ENCODE measurements at regions not wholly inside any gene's neighbourhood (a gene's known extent, or its start where the extent isn't known, plus 50 kb on each side); places are given as distances from the start of the nearest gene placed in this dataset.

DNA sequence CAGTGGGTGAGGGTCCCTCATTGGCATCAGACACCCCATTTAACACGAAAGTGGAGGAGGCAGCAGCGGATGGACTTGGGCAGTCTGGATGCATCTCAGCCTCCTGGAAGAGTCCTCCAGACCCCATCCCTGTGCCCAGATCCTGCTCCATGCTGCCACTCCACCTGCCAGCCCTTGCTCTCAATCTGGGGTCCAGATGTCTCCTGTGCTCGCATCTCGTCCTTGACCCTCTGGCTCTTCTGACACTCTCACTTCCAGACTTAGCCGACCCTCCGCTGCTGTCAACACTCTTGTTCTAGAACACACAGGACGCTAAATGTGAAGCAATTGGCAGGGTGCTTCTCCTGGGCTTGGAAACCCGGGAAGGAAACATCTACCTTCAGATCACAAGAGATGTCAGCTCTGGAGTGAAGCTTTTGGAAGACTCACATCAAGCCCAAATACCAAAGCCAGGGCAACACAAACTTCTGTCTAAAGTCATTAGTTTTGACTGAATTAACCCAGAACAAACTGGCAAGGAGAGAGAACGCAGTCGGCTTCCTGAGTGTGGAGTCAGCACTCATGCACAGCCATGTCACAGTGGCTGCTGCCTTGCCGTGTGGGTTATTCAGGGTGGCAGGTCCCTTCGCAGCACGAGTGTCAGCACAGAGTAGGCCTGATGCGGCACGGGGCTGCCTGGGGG is 379.1 kb downstream of the TCERG1L start:
- intact Hi-C loops (cut with DNase I): no loop called here
- no peak overlapping the region for H3K4me3 ChIP-seq
- DNase-seq (ENCODE audit: low spot score): no peak
- WGBS: 84% methylated on average over 15 of the region's 15 CpGs
- H3K27ac ChIP-seq: no peak overlapping the region
- H3K4me1 ChIP-seq (replicated peaks): no peaks in the 10 kb centered on the region
- no peaks in the 10 kb centered on the region for H3K36me3 ChIP-seq
- peaks cover 2% of the 10 kb centered on the region for H3K27me3 ChIP-seq (replicated peaks; ENCODE audit: insufficient read depth)
- TF ChIP-seq POLR2AphosphoS5 (IDR thresholded peaks at IDR 0.05) (no peak), POLR2A (IDR thresholded peaks at IDR 0.05) (no peak)
- TF ChIP-seq, protein P1, sequence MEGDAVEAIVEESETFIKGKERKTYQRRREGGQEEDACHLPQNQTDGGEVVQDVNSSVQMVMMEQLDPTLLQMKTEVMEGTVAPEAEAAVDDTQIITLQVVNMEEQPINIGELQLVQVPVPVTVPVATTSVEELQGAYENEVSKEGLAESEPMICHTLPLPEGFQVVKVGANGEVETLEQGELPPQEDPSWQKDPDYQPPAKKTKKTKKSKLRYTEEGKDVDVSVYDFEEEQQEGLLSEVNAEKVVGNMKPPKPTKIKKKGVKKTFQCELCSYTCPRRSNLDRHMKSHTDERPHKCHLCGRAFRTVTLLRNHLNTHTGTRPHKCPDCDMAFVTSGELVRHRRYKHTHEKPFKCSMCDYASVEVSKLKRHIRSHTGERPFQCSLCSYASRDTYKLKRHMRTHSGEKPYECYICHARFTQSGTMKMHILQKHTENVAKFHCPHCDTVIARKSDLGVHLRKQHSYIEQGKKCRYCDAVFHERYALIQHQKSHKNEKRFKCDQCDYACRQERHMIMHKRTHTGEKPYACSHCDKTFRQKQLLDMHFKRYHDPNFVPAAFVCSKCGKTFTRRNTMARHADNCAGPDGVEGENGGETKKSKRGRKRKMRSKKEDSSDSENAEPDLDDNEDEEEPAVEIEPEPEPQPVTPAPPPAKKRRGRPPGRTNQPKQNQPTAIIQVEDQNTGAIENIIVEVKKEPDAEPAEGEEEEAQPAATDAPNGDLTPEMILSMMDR (IDR thresholded peaks at IDR 0.05): no peak
- no peaks in the 10 kb centered on the region for H3K9me3 ChIP-seq

DNA sequence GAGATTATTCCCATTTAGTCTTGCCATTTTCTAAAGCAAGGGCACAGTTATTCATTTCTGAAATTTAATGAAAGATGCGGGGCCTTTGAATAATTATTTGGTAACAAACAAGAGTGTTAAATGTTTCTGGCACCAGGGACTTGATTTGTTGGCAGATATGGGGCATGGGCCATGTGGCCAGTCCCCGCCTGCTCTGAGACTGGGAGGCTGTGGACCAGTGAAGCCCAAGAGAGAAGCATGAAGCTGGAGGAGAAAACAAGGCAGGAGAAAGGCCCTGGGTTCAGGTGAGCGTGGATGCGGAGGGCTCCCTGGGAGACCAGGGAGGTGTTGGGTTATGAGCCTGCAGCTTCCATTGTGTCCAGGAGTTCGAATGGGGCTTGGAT is 378.5 kb downstream of the TCERG1L start:
- H3K4me1 ChIP-seq (replicated peaks): no peaks in the 10 kb centered on the region
- no peak overlapping the region for H3K27ac ChIP-seq
- intact Hi-C loops (cut with DNase I): no loop called here
- TF ChIP-seq POLR2AphosphoS5 (IDR thresholded peaks at IDR 0.05) (no peak), POLR2A (IDR thresholded peaks at IDR 0.05) (no peak)
- TF ChIP-seq, protein P1 (IDR thresholded peaks at IDR 0.05): no peak
- no peaks in the 10 kb centered on the region for H3K36me3 ChIP-seq
- WGBS: 91% methylated on average over 5 of the region's 5 CpGs
- no peak overlapping the region for H3K4me3 ChIP-seq
- DNase-seq (ENCODE audit: low spot score): no peak
- H3K9me3 ChIP-seq: no peaks in the 10 kb centered on the region
- H3K27me3 ChIP-seq (replicated peaks; ENCODE audit: insufficient read depth): peaks cover 2% of the 10 kb centered on the region

DNA sequence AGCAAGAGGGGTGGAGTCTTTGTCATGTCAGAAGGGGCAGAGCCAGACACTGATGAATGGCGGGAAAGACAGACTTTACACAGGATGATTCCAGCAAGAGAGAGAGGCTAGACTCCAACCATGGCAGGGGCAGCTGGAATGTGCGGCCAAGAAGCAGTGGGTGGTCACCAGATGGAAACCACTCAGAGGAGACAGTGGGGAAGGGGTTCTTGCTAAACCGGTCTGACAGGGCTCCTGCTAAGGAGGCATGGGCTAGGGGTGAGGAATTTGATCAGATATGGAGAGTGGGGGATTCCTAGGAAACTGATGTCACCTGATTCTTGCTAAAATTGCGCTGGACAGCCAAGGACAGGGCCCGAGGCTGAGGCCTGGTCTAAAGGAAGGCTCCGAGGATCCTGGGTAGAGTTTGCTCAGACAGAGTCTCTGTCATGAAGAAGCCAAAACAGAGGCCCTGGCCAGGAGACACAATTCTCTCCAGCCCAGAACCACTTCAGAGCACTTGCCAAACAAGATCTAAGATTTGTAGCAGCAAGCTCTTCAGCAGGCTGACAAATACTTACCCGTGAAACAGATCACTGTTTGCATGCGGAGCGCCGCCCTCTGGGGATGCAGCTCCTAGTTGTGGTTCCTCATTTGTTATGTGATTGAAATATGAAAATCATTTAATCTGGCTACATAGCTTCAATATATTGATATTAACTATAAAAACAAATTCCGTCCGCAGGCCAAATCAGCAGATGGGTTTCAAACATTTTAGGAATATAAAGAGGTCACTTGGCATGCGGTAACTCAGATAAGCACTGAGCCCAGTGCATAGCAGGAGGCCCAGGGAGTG is 377.0 kb downstream of the TCERG1L start:
- Histone ChIP-seq H3K4me1 (replicated peaks) (no peaks in the 10 kb centered on the region), H3K27ac (no peak overlapping the region), H3K36me3 (no peaks in the 10 kb centered on the region), H3K27me3 (replicated peaks; ENCODE audit: insufficient read depth) (peaks cover 3% of the 10 kb centered on the region), H3K9me3 (no peaks in the 10 kb centered on the region), H3K4me3 (no peak overlapping the region)
- WGBS: 50% methylated on average over 13 of the region's 13 CpGs
- TF ChIP-seq POLR2A (IDR thresholded peaks at IDR 0.05) (no peak), POLR2AphosphoS5 (IDR thresholded peaks at IDR 0.05) (no peak)
- TF ChIP-seq, protein P1 (IDR thresholded peaks at IDR 0.05): no peak
- intact Hi-C loops (cut with DNase I): no loop called here
- DNase-seq (ENCODE audit: low spot score): no peak

DNA sequence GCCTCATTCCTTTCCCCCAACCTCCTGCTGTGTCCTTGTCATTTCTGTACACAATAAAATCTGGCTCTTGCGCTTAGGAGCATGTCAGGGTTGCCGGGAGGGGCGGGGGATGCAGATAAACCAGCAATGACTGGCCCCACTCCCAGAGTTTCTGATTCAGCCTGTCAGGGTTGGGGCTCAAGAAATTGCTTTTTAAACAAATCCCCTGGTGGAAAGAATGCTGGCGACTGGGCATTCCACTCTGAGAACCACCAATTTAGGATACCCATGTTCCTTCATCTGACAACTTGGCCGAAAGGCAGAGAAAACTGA is 376.4 kb downstream of the TCERG1L start:
- Histone ChIP-seq H3K36me3 (no peaks in the 10 kb centered on the region), H3K4me1 (replicated peaks) (no peaks in the 10 kb centered on the region), H3K27ac (no peak overlapping the region), H3K27me3 (replicated peaks; ENCODE audit: insufficient read depth) (peaks cover 3% of the 10 kb centered on the region), H3K9me3 (no peaks in the 10 kb centered on the region), H3K4me3 (no peak overlapping the region)
- no peak for DNase-seq (ENCODE audit: low spot score)
- WGBS: 34% methylated on average over 5 of the region's 5 CpGs
- TF ChIP-seq, protein P1 (IDR thresholded peaks at IDR 0.05): no peak
- TF ChIP-seq POLR2A (IDR thresholded peaks at IDR 0.05): no peak
- TF ChIP-seq POLR2AphosphoS5 (IDR thresholded peaks at IDR 0.05): no peak
- intact Hi-C loops (cut with DNase I): no loop called here
